Activated B cell treated with CpG ODN at 0.5 μM for 24 hours (primary cell): ENCODE measurements at regions not wholly inside any gene's neighbourhood (a gene's known extent, or its start where the extent isn't known, plus 50 kb on each side); places are given as distances from the start of the nearest gene placed in this dataset.

Experiments used
- ATAC-seq: fragments of 200-7000 bp; cut with Tn5 transposase; one replicate; pipeline ENCODE4 v1.10.0; 2021; ENCODE audit warnings: low read depth, mild to moderate bottlenecking, moderate library complexity
- CTCF ChIA-PET: fragments of 350-600 bp; sonication (Branson Sonifier 250); formaldehyde crosslinking; loops from one replicate; lab custom pipeline; 2021; ENCODE audit warnings: antibody characterized with exemption; lab: Charles Lee
- POLR2A ChIA-PET: fragments of 350-600 bp; sonication (Branson Sonifier 250); formaldehyde crosslinking; loops from one replicate; lab custom pipeline; 2021; ENCODE audit warnings: antibody characterized with exemption; lab: Charles Lee
- DNase-seq: peaks from one replicate; pipeline ENCODE4 v3.0.0; 2022
- H3K27ac Mint-ChIP-seq: one replicate; pipeline ENCODE4 v1.8.0; 2020; ENCODE audit warnings: mixed read lengths
- H3K27me3 Mint-ChIP-seq: one replicate; pipeline ENCODE4 v1.8.0; 2021; ENCODE audit warnings: mixed read lengths
- H3K36me3 Mint-ChIP-seq: one replicate; pipeline ENCODE4 v1.8.0; 2021; ENCODE audit warnings: low read depth, mixed read lengths
- H3K4me1 Mint-ChIP-seq: one replicate; pipeline ENCODE4 v1.8.0; 2021; ENCODE audit warnings: mixed read lengths
- H3K4me3 Mint-ChIP-seq: one replicate; pipeline ENCODE4 v1.8.0; 2020; ENCODE audit warnings: mild to moderate bottlenecking, mixed read lengths
- H3K9me3 Mint-ChIP-seq: one replicate; pipeline ENCODE4 v1.8.0; 2020; ENCODE audit warnings: mixed read lengths
- CTCF ChIP-seq: fragments of 200-600 bp; IDR thresholded peaks from one replicate; pipeline ENCODE4 v1.8.0; 2022; ENCODE audit warnings: antibody characterized with exemption, mild to moderate bottlenecking
- intact Hi-C: fragments of 100-400 bp; cut with micrococcal nuclease; formaldehyde crosslinking; loops from one replicate; pipeline ENCODE4 v1.15.1; 2024

GRCh38 chr16:86342161-86342834, 168.0 kb upstream of the FOXF1 start:
- POLR2A ChIA-PET = no interaction called here
- no peak overlapping the region for H3K4me3 Mint-ChIP-seq
- no peaks in the 10 kb centered on the region for H3K4me1 Mint-ChIP-seq
- CTCF ChIA-PET = no interaction called here
- no peaks in the 10 kb centered on the region for H3K36me3 Mint-ChIP-seq
- no peaks in the 10 kb centered on the region for H3K9me3 Mint-ChIP-seq
- ATAC-seq (no peak), DNase-seq (no peak)
- no peak overlapping the region for H3K27ac Mint-ChIP-seq
- no peak for TF ChIP-seq CTCF
- H3K27me3 Mint-ChIP-seq = peaks cover 65% of the 10 kb centered on the region
- intact Hi-C loops = no loop called here

GRCh38 chr16:86343027-86343795, 167.1 kb upstream of the FOXF1 start:
- CTCF ChIA-PET = no interaction called here
- Mint-ChIP-seq H3K27ac (no peak overlapping the region), H3K36me3 (no peaks in the 10 kb centered on the region), H3K9me3 (no peaks in the 10 kb centered on the region), H3K4me3 (no peak overlapping the region), H3K4me1 (no peaks in the 10 kb centered on the region), H3K27me3 (peaks cover 65% of the 10 kb centered on the region)
- no peak for TF ChIP-seq CTCF
- intact Hi-C loops = no loop called here
- POLR2A ChIA-PET = no interaction called here
- ATAC-seq (no peak), DNase-seq (no peak)

GRCh38 chr16:86343796-86344585, 166.3 kb upstream of the FOXF1 start:
- TF ChIP-seq CTCF = no peak
- no peak overlapping the region for H3K27ac Mint-ChIP-seq
- peaks cover 64% of the 10 kb centered on the region for H3K27me3 Mint-ChIP-seq

GRCh38 chr16:86344586-86344871, 165.8 kb upstream of the FOXF1 start:
- no peaks in the 10 kb centered on the region for H3K36me3 Mint-ChIP-seq
- DNase-seq = no peak
- ChIA-PET POLR2A (no interaction called here), CTCF (no interaction called here)
- no peak for ATAC-seq
- peaks cover 67% of the 10 kb centered on the region for H3K27me3 Mint-ChIP-seq
- no peak for TF ChIP-seq CTCF
- no peak overlapping the region for H3K27ac Mint-ChIP-seq
- intact Hi-C loops = no loop called here
- H3K4me3 Mint-ChIP-seq = no peak overlapping the region
- no peaks in the 10 kb centered on the region for H3K4me1 Mint-ChIP-seq
- H3K9me3 Mint-ChIP-seq = no peaks in the 10 kb centered on the region

More at GRCh38 chr16:86343796-86344585, 166.3 kb upstream of the FOXF1 start:
- ChIA-PET CTCF (no interaction called here), POLR2A (no interaction called here)
- DNase-seq (no peak), ATAC-seq (no peak)
- no peak overlapping the region for H3K4me3 Mint-ChIP-seq
- H3K4me1 Mint-ChIP-seq = no peaks in the 10 kb centered on the region
- intact Hi-C loops = no loop called here
- no peaks in the 10 kb centered on the region for H3K9me3 Mint-ChIP-seq
- H3K36me3 Mint-ChIP-seq = no peaks in the 10 kb centered on the region

GRCh38 chr16:86344881-86345280, 165.4 kb upstream of the FOXF1 start:
- ChIA-PET POLR2A (interaction anchor here (0.6 kb wide), 1 partner anchor 272 kb away, joined by 8 read pairs; no protein-coding TSS in a partner anchor), CTCF (no interaction called here)
- ATAC-seq = no peak
- no peak overlapping the region for H3K27ac Mint-ChIP-seq
- intact Hi-C loops = no loop called here
- H3K27me3 Mint-ChIP-seq = peaks cover 67% of the 10 kb centered on the region
- no peaks in the 10 kb centered on the region for H3K36me3 Mint-ChIP-seq
- no peak for TF ChIP-seq CTCF
- no peaks in the 10 kb centered on the region for H3K4me1 Mint-ChIP-seq
- no peaks in the 10 kb centered on the region for H3K9me3 Mint-ChIP-seq
- H3K4me3 Mint-ChIP-seq = no peak overlapping the region
- no peak for DNase-seq
